HG03342 (cell line): ENCODE measurements at regions not wholly inside any gene's neighbourhood (a gene's known extent, or its start where the extent isn't known, plus 50 kb on each side); places are given as distances from the start of the nearest gene placed in this dataset.
"Not testable (repeated sequence)": the region's sequence is repeated elsewhere in the genome, so short reads cannot be mapped to it uniquely, and the experiment has no call there.

Source experiments
- ATAC-seq: cut with Tn5 transposase; IDR thresholded peaks from one replicate; pipeline ENCODE4 v1.9.1; 2021; ENCODE audit warnings: mild to moderate bottlenecking, moderate library complexity; ENCODE audit not compliant: unreplicated experiment

GRCh38 chr4:155474758-155475157, 98.0 kb upstream of the MAP9 start:
- no peak for ATAC-seq

DNA sequence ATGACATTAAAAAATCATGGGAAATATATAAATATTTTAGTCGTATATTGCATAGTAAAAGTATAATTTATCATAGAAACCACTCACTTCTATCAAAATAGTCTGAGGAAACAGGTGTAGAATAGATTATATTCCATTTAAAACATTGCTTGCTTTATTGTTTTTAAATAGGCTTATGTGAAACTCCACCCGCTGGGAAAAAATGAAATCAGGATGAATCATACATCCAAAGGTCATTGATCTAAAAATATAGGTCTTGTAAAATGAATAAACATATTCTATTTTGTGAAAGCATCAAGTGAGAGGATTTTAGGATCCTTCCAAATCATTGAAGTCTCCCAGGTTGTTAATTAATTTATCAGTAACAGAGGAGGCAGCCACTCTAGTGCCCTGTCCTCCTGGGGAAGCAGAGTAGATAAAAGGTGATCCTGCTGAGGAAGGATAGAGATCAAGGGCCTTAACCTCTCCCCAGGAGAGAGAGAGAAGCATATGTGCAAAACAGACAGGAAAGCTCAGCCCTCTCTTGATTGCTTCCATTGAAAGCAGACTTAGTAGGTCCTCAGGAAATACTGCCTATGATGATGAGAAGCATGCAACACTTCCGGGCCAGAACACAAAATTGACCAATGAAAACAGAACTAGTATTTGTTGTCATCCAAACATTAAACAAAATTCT, 96.8 kb upstream of the MAP9 start:
- no peak for ATAC-seq

GRCh38 chr4:155468282-155468681, 91.5 kb upstream of the MAP9 start:
- ATAC-seq: no peak

GRCh38 chr4:155450676-155451075, 73.9 kb upstream of the MAP9 start:
- ATAC-seq: no peak

- ATAC-seq: no peak
Measured at GRCh38 chr4:155445306-155445705, 68.5 kb upstream of the MAP9 start.

DNA sequence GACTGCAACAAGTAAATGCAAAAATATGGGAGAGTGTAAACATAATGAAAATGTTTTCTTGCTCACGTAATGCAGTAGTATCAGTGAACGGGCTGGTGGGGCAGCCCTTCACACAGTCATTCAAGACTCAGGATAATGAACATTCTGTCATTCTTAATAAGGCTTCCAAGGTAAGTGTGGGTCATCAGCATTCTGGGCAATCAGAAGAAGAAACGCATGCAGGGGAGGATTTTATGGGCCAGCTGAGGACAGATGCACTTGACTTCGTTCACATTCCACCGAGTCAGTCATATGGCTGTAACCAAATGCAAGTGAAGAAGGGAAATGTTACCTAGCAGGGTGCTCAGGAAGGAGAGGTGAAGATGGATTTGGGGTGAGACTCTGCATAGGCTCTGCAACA, 68.0 kb upstream of the MAP9 start:
- no peak for ATAC-seq

- peak; percentile 91 for ATAC-seq
Measured at GRCh38 chr4:155442267-155443105, 65.7 kb upstream of the MAP9 start.

DNA sequence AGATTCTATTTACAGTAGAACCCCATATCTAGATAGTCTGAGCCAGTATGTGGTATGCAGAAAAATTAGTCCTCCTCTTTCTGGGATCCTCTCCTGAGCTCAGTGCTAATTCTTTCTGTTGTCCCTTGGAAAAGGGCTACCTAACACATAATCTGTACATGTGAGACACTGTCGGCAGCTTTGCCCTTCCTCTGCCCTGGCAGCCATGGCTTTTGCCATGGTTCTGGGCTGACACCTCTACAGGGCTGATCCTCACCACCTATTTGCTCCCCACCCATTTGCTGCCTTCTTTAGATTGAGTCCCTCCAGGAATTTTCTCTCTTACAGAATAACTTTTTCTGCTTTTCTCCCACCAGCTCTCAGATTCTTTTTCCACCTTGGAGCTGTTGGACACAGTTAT, 64.7 kb upstream of the MAP9 start:
- no peak for ATAC-seq

GRCh38 chr4:155439760-155440159, 63.0 kb upstream of the MAP9 start:
- ATAC-seq: not testable (repeated sequence)

DNA sequence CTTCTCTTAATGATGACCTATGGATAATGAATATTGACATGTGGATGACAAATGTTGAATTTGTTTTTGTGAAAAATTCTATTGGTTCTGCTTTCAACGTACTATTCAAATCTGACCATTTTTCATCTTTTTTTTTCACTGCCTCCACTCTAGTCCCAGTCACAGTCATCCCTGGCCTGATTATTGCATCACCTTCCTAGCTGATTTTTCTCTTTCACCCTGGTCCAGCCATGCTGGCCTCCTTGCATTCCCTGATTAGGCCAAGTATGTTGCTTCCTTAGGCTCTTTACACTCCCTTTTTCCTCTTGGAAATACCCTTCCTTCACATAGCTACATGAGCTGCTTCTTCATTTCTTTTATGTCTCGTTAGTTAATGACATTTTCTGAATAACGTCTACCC, 58.1 kb upstream of the MAP9 start:
- ATAC-seq: no peak

DNA sequence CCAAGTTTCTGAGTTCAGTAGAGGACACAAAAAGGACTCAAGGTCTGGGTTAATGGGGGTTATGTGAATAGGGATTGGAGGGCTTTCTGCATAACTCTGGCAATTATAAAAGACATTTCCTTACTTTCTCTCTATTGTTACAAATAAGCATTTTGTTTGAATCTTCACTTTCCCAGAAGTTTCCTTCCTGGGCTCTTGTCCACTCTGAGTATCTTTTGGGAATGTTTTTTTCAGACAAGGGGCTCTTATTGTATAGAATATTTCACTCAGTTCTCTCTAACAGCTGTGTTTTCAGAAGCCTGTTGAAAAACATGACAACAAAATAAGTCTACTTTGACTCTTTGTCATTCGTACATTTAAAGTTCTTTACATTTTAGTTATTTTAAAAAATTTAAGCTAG, 57.6 kb upstream of the MAP9 start:
- no peak for ATAC-seq

DNA sequence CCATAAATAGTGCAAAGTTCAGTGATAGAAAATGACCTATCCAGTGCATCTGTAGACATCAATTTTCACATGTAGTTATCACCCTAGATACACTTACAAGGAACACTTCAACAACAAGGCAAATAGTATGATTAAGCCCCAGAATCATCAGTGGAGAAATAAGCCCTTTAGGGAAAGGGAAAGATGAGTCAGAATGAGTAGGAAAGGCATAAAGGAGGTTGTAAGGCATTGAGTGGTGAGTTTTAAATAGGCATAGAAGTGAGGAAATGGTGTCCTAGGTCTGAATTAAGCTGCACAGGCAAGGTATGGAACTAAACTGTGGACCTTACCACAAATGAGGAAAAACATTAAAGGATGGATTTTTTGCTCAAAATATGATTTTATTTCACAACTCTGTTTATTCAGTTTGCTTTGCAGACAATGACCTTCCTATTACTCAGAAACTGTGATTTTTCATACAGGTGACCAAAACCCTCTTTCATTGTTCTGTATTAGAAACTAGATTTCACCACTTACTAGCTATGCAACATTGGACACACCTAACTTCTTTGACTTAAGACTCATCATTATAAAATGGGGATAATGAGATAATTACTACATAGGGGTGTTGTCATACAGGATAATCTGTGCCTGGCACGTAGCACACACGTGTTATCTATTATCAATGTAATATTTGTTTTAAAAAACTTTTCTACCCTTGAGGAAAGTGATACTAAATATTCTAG, 57.0 kb upstream of the MAP9 start:
- ATAC-seq: no peak

DNA sequence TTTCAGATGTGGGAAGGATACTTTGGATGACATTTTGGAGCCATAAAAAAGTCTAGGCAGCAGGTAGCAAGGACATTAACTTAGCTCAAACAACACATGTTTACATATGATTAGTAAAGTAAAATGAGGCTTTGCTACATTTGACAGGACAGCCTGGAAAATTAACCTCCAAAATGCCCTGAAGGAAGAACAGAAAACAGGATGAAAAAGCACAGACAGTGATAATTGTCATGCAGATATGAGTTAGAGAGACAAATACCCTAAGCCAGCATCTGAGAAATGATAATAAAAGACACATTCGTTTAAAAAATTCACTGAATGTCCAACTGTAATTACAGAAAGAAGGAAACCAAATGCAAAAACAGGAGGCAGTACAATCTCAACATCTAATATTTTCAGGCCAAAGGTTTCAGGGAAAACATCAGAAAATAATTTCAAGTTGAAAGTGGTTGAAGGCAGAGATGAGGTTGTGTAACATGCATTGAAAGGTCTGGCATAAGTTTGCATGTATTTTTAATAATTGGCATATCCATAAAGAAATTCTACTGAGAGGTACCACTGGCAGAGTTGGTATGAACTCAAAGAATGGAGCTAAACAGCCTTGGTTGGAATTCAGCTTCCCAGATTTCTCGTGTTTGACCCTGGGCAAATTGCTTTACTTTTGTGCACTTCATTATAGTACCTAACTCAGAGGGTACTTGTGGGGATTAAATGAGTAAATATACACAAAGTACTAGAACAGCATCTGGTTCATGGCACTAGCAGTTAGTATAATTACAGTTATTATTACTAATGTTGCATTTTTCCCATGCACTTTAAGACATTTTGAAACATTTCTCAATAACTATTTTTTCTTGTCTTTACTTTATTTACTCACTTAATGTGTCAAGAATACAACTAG, 54.4 kb upstream of the MAP9 start:
- no peak for ATAC-seq

DNA sequence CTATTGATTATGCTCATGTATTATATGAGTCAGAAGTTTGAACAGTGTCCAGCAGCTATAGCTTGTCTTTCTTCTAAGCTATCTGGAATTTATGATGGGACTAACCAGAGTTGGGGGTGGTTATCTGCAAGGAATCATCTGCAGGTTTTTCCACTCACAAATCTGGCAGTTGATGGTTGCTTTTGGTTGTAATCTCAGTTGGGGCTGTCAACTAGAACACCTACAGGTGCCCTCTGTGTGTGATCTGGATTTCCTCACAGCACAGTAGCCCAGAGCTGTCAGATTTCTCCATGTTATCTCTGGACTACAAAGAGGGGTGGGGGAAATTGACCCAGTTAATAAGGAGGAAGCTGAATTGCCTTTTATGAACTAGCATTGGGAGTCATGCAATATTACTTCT, 51.4 kb upstream of the MAP9 start:
- no peak for ATAC-seq

DNA sequence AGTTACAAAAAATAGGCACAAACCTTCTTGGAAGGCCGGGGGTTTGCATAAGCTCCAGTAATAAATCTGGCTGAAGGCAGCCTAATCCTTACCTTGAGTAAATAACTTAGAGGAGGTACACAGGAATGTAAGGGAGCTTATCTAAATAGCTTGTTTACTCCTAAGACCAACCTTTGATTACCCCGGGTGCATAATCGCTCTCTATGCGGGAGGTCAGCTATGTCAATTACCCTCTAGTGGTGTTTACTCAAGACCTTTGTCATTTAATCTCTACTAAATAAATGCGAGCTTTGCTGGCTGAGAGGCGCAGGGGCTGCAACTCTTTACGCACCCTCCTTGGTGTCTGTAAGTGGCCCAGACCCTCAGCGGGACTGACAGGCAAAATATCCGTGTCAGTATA, 50.2 kb upstream of the MAP9 start:
- ATAC-seq: no peak
